HG02938 (cell line): ENCODE measurements at regions not wholly inside any gene's neighbourhood (a gene's known extent, or its start where the extent isn't known, plus 50 kb on each side); places are given as distances from the start of the nearest gene placed in this dataset.
"Not testable (repeated sequence)": the region's sequence is repeated elsewhere in the genome, so short reads cannot be mapped to it uniquely, and the experiment has no call there.

ENCODE experiments used
- ATAC-seq: cut with Tn5 transposase; IDR thresholded peaks from one replicate; pipeline ENCODE4 v1.9.1; 2021; ENCODE audit warnings: mild to moderate bottlenecking, moderate library complexity; ENCODE audit not compliant: unreplicated experiment

DNA sequence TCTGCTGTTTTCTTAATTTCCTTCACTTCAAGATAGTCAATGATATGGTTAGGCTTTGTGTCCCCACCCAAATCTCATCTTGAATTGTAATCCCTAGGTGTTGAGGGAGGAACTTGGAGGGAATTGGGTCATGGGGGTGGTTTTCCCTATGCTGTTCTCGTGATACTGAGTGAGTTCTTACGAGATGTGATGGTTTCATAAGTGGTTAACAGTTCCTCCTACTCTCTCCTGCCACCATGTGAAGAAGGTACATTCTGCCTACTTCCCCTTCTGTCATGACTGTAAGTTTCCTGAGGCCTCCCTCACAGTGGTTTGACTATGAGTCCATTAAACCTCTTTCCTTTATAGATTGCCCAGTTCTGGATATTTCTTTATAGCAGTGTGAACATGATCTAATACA is 74.0 kb upstream of the SAMSN1 start:
- peak; percentile 54 for ATAC-seq

DNA sequence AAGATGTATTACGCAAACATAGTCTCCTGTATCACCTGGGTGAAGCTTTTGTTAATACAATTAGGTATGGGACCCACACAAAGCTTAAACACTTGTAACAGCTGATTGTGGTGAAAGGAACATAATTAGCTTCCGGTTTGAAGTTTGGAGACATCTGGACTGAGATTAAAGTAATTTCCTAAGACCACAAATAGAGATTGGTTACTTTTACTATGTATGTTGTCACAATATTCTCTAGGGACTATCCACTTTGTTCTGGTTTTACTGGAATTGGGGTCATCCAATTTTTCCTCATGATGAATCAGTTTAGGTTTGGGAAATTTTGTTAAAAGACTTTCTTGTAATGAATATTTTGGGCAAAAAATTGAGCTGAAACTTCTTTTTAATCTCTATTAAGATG is 71.8 kb upstream of the SAMSN1 start:
- ATAC-seq, result no peak

DNA sequence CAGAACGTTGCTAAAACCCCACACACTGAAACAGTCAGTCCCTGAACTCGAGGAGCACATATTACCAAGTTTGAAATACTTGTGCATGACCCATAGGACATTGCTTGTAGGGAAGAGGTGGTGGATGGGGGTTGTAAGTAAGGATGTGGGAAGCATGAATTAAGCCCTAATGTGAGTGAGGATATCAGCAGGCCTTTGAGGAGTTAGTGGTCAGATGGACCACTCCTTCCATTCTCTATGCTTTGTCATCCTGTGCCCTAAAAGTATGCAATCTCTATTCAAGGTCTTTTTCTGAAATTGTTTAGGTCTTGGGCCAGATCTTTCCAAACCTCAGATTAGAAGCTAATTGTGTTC is 70.9 kb upstream of the SAMSN1 start:
- no peak for ATAC-seq

DNA sequence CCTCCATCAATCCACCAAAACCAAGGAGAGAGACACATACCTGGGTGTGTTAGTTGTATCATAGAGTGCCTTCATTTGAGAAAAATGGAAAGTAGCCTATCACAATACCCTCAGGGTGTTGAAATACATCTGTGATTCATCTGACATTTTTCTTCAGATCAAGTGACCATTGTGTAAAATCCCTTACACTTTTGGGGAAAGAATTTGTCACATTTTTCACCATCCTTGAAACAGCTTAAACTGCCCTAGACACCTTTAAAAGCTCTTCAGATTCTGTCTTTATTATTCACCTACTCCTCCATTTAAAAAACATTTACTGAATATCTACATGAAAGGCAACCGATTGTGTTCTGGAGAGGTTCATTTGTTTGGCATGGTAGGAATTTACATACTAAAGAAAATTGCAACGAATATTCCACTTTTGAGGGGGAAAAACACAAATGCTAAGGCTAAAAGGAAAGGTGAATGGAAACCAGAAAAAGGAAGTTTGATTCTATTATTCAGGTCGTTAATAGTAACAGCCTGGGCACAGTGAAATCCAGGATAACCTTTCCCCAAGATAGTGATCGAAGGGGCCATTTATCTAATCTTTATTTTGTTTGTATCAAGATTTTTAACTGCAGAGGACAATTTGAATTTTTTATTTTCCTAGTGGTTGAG is 70.4 kb upstream of the SAMSN1 start:
- no peak for ATAC-seq

DNA sequence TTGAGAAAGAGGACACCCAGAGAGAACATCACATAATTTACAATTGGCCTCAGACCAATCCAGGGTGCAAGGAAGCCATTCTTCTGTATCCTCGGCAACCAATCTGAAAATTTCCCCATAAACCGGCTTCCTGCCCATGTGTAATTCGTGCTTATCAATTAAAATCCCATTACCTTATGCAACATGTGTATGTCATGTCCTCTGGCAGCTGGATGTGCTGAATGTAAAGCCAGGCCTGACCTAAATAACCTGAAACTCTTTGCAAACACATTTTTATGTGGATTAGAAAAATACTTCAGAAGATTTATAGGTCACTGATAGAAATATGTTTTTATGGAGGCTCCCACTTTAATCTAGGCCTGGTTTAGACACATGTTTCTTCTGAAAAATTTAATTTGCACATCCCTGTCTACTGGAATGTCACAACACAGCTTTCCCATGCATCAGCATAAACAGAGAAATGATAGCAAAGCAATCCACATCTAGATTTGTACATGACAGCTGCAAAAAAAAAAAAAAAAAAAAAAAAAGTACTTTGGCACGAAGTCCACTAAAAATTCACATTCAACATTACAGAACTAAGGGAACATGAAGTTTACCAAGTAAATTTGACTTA is 69.4 kb upstream of the SAMSN1 start:
- no peak for ATAC-seq

DNA sequence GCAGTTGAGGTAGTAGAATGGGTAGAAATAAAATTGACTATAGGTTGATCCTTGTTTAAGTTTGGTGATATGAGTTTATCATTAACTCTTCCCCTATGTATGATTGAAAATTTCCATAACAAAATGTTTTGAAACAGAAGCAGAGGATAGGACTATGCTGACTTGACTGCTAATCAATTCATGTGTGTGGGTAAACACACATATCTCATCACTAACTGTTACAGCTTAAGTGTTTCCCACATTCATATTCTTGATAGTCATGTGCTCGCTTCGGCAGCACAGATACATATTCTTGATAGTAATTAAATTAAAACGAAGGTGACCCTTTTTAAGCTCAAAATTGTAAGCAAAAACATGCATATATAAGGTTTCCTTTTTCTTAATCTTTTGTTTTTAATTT is 68.2 kb upstream of the SAMSN1 start:
- ATAC-seq, result no peak

DNA sequence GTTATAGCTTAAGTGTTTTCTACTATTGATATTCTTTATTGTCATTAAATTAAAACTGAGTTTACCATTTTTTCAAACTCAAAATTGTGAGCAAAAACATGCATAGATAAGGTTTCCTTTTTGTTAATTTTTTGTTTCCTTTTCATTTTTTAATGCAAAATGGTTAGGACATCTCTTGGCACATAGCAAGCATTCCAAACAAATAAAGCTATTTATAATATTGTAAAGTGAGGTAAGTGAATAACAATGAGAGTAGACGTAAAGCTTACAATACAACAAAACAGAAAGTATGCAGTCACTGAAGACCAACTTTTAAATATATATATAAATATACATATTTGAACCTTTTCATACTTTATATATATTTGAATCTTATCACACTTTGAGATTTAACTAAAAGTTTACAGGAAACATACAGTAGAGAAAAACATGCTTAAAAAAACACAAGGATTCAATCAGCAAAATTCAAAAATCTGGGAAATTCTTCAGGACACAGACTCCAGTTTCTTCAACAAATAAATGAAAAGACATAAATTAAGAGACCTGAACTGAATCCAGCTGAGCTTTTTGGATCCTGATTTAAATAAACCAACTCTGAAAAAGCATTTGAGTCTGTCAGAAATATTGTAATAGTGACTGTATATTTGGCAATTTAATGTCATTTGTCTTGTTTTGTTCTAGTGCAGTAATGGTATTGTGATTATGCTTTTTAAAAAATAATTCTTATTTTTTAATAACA is 67.5 kb upstream of the SAMSN1 start:
- no peak for ATAC-seq

DNA sequence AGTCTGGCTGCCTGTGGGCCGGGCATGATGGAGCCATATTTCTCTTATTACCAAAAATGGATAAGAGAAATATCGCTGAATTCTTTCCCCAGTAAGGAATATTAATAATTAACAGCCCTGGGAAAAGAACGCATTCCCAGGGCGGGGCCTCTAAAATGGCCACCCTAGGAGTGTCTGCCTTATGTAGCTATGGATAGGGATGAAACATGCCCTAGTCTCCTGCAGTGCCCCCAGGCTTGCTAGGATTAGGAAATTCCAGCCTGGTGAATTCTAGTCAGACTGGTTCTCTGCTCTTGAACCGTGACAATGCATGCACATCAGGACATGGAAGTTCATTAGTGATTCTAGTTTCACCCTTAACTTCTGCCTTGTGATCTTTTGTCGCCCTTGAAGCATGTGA is 64.0 kb upstream of the SAMSN1 start:
- ATAC-seq, result not testable (repeated sequence)

DNA sequence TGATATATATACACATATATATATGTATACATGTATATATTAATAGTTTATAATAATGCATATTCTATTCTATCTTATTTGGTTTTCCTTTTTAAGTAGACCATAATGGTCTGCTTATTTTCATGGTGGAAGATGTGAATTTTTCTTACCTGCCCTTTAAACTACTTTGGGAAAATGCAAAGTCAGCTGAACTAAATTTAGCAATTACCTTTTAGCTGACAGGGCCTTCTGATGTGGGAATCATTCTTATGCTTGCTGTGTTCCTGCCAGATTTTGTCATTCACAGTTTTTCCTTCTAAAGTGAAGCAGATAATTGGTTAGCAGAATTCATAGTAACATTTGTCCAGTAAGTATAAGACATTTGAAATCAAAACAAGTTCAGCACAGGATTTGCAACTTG is 63.2 kb upstream of the SAMSN1 start:
- ATAC-seq, result no peak

DNA sequence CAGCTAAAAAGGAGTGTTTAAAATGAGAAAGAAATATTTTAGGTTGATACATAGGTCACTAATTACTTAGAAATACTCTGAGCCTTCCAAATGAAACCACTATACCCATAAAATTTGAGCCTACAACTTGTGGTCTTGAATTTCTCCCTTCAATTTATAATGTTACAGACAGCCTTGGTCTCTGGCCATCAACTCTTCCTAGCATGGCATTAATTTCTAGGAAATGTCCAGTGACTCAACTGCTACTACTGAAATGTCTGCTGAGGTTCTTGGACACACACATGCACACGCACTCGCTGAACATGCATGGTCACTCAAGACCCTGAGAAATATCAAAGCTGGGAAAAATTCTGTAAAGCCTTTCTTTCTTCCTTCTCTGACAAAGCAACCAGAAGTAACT is 61.1 kb upstream of the SAMSN1 start:
- ATAC-seq, result no peak

DNA sequence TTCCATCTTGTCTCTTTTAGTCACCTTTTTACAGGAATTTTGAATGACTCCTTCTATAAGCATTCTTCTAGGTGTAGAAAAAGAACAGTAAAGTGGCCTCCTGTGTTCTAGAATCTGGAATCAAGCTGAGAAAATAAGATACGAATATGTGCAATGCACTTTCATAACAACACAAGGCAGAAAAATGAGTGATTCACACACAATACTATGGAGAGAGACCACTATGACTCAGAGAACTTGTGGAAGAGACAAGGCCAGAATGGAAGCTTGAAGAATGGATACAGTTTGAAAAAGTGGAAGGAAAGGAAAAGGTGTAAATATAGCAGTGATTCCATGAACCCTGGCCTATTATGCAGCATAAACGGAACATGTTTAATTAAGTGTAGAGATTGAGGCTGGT is 57.1 kb upstream of the SAMSN1 start:
- no peak for ATAC-seq

DNA sequence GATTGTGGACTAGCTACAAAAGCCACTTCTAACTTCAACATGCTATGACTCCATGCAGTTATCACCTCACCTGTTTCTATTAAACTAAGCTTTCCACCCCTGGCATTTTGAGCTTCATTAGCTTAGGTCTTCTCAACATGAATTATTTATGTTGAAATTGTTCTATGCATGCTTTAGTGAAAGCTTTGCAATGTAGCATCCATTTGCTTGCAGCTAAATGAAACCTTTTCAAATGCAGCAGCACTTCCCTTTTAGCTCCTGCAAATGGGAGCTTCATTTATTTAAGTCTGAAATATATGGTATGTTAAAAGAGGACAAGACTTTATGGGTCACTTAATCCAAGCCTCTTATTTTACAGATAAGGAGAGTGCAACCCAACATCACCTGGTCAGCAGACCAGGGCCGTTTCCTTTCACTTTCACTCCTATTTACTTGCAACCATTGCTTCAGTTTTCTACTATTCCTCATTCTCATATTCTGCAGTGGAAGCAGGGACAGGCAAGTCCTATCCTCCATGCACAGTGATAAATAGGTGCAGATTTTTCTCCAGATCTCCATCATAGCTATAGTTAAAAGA is 56.4 kb upstream of the SAMSN1 start:
- peak; percentile 70 for ATAC-seq

DNA sequence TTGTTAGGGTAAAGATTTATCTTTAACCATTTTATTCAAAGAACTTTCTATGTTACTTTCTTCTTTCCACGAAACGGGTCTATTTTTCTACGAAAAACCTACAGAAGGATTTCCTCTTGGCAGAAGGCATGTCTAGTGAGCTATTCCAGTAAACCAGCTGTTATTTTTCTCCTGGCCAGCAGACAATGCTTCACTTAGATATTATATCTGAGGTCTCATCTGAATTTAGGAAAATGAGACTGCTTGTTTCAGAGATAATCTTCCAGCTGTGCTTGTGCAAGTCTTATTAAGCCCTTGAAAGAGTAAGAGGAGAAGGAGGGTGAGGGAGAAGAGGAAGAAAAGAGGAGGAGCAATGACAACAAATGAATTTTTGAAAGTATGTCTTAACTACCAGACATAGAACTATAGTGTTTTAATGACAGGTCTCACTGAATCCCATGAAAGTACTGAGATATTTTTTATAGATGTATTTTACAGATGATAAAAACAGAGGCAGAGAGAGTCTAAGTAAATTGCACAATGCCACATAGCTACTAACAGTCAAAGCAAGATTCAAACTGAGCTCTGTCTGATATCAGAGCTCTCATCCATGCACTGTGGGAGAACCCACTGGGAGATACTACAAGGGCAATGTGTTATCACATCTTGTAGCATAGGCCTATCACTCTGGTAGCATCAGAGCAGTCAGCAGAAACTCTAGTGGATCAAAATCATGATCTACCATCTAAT is 54.6 kb upstream of the SAMSN1 start:
- ATAC-seq, result no peak

DNA sequence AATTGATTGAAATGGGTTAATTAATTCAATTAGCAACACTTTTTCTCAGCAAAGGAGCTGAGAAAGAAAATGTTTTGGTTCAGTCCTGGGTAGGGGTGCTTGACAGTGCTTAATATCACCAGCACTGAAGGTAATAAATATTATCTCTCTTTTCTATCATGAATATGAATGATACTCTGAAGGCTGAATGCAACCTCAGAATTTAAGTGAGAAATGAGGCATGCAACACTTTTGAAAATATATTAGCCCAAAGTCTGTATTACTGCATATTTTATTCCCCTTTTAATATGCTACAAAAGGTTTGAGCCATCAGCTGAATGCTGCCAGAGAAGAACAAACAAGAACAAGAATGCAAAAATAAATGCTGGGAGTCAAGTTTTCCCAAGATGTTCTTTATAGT is 52.0 kb upstream of the SAMSN1 start:
- no peak for ATAC-seq
